Parathyroid adenoma (tissue), 2 donors: ENCODE measurements at regions not wholly inside any gene's neighbourhood (a gene's known extent, or its start where the extent isn't known, plus 50 kb on each side); places are given as distances from the start of the nearest gene placed in this dataset.

Experiments used
- H2AFZ ChIP-seq: fragments of 300-600 bp; sonication (generic); one replicate; pipeline ENCODE4 v1.7.0; 2017; ENCODE audit warnings: antibody characterized with exemption, mild to moderate bottlenecking
- H3K27ac ChIP-seq: fragments of 300-600 bp; sonication (generic); one replicate; pipeline ENCODE4 v1.7.0; 2017
- H3K27me3 ChIP-seq: fragments of 300-600 bp; sonication (generic); one replicate; pipeline ENCODE4 v1.7.0; 2017; ENCODE audit warnings: low read length; ENCODE audit not compliant: control insufficient read depth, insufficient read depth
- H3K36me3 ChIP-seq: fragments of 300-600 bp; sonication (generic); one replicate; pipeline ENCODE4 v1.7.0; 2017; ENCODE audit warnings: low read length; ENCODE audit not compliant: control insufficient read depth, insufficient read depth
- H3K4me1 ChIP-seq: fragments of 300-600 bp; sonication (generic); one replicate; pipeline ENCODE4 v1.7.0; 2017; ENCODE audit warnings: control low read depth
- H3K4me2 ChIP-seq: fragments of 300-600 bp; sonication (generic); one replicate; pipeline ENCODE4 v1.7.0; 2017; ENCODE audit warnings: low read length
- H3K4me3 ChIP-seq: fragments of 300-600 bp; sonication (generic); one replicate; pipeline ENCODE4 v1.7.0; 2017; ENCODE audit warnings: low read depth, low read length
- H3K79me2 ChIP-seq: fragments of 300-600 bp; sonication (generic); one replicate; pipeline ENCODE4 v1.7.0; 2017; ENCODE audit warnings: control low read depth
- H3K9ac ChIP-seq: fragments of 300-600 bp; sonication (generic); one replicate; pipeline ENCODE4 v1.7.0; 2017; ENCODE audit warnings: mild to moderate bottlenecking
- H3K9me3 ChIP-seq: fragments of 300-600 bp; sonication (generic); one replicate; pipeline ENCODE4 v1.7.0; 2017; ENCODE audit warnings: low read length; ENCODE audit not compliant: control insufficient read depth
- TF ChIP-seq, protein P1 (sequence below): fragments of 300-600 bp; sonication (generic); IDR thresholded peaks from one replicate; pipeline ENCODE4 v1.7.0; 2017; ENCODE audit warnings: antibody characterized with exemption, mild to moderate bottlenecking
- donor health status: primary hyperparathyroidism.

DNA sequence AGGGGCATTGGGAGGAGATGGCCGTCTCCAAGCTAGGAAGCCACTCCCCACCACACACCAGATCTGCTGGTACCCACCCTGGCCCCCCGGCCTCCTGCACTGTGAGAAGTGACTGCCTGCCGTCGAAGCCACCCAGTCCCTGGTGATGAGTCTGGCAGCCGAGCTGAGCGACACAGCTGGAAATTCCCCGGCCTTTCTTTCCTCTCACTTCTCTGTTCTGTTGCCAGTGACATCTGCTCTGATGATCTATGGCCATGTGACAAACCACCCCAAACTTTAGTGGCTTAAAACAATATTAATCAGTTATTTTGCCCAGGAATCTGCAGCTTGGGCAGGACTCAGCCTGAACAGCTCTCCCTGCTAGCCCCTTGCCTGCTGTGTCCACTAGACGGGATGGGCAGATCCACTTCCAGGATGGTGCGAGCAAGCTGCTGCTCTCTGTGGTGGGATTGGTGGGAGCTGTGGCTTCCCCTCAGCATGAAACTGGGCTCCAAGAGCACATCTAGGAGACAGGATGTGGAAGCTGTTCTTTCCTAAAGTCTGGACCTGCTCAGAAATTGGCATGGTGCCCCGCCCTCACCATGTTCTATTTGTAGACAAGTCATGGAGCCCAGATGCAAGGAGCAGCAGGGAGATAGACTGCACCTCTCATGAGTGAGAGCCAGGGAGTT, 211.2 kb downstream of the GADD45G start:
- Histone ChIP-seq H3K4me2 (no peak overlapping the region), H3K27ac (no peak overlapping the region)
- TF ChIP-seq, protein P1, sequence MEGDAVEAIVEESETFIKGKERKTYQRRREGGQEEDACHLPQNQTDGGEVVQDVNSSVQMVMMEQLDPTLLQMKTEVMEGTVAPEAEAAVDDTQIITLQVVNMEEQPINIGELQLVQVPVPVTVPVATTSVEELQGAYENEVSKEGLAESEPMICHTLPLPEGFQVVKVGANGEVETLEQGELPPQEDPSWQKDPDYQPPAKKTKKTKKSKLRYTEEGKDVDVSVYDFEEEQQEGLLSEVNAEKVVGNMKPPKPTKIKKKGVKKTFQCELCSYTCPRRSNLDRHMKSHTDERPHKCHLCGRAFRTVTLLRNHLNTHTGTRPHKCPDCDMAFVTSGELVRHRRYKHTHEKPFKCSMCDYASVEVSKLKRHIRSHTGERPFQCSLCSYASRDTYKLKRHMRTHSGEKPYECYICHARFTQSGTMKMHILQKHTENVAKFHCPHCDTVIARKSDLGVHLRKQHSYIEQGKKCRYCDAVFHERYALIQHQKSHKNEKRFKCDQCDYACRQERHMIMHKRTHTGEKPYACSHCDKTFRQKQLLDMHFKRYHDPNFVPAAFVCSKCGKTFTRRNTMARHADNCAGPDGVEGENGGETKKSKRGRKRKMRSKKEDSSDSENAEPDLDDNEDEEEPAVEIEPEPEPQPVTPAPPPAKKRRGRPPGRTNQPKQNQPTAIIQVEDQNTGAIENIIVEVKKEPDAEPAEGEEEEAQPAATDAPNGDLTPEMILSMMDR = no peak

DNA sequence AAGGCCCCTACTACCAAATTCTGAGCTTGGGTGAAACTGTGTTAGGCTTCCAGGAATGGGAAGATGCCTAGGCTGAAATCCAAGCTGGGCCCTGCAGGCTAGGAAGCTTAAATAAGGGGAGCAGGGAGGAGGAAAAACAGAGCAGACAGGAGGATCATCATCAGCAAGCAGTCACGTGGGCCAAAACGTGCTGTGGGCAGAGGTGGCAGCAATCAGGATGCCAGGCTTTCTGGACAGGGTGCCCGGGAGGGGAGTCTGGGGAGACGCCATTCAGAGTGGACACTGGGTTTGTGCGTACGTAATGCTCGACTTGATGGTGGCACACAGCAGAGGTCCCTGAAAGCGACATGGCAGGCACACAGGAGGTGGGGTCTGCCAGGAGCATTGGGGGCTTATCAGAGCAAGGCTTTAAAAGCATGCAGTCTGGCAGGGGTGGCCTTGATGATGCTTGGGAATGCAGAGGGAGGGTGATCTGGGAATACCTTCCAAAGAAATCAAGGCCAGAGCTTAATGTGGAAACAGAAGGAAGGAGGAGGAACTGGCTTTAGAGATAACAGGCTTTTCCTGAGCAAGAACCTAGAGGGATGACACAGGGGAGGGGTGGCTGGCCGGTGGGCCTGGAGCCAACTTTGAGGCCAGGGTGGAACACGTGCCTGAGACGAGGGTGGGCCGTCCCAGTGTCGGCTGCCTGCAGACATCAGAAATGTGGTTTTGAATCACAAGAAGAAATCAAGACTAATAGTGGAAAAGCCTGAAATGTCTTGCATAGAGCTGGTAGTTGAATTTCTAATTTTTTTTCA, 212.5 kb downstream of the GADD45G start:
- Histone ChIP-seq H3K36me3 (no peaks in the 10 kb centered on the region), H3K27ac (peak overlapping the region; percentile 41)
- TF ChIP-seq, protein P1 = no peak

More for the DNA sequence above, 211.2 kb downstream of the GADD45G start:
- Histone ChIP-seq H3K9me3 (no peaks in the 10 kb centered on the region), H3K79me2 (no peaks in the 10 kb centered on the region), H3K4me1 (peaks cover 24% of the 10 kb centered on the region), H3K9ac (no peak overlapping the region), H3K36me3 (no peaks in the 10 kb centered on the region), H2AFZ (no peak overlapping the region), H3K27me3 (no peaks in the 10 kb centered on the region), H3K4me3 (no peak overlapping the region)

DNA sequence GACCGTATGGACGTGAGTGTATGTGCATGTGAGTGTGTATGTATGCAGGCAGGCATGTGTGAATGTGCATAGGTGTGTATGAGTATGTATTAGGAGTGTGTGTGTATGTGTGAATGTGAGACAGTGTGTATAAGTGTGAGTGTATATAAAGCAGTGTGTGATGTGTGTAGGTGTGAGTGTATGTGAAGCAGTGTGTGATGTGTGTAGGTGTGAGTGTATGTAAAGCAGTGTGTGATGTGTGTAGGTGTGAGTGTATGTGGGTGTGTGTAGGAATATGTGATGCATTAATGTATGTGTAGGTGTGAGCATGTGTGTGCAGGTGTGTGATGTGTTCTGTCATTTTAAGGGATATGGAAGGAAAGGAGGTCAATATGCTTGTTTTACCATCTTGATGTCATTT, 215.5 kb downstream of the GADD45G start:
- no peaks in the 10 kb centered on the region for H3K9me3 ChIP-seq
- no peaks in the 10 kb centered on the region for H3K36me3 ChIP-seq
- TF ChIP-seq, protein P1 = no peak
- peaks cover 19% of the 10 kb centered on the region for H3K4me1 ChIP-seq
- no peak overlapping the region for H3K9ac ChIP-seq
- no peaks in the 10 kb centered on the region for H3K27me3 ChIP-seq
- no peak overlapping the region for H2AFZ ChIP-seq
- no peak overlapping the region for H3K4me2 ChIP-seq
- H3K79me2 ChIP-seq = no peaks in the 10 kb centered on the region
- no peak overlapping the region for H3K27ac ChIP-seq
- H3K4me3 ChIP-seq = no peak overlapping the region

More for the DNA sequence above, 212.5 kb downstream of the GADD45G start:
- H3K9ac ChIP-seq = no peak overlapping the region
- H2AFZ ChIP-seq = peak overlapping the region; percentile 25
- H3K4me2 ChIP-seq = no peak overlapping the region
- no peak overlapping the region for H3K4me3 ChIP-seq
- peaks cover 21% of the 10 kb centered on the region for H3K4me1 ChIP-seq
- no peaks in the 10 kb centered on the region for H3K9me3 ChIP-seq
- H3K79me2 ChIP-seq = no peaks in the 10 kb centered on the region
- no peaks in the 10 kb centered on the region for H3K27me3 ChIP-seq

DNA sequence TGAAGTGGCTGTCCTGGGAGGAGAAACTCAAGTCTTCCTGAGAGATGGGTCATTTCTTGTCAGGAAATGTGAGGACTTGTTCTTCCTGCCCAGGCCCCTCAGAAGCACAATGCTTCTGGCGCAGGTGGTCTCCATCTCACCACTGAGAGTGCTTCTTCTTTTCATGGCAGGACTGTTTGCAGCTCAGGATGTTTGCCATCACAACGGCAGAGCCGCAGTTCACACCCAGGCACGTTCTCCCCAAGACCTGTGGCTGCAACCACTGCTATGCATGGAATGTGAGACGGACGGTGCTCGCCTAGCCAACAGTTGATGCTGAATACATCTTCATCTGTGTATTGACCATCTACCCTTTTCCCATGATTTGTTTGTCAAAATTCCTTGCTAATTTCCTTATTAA, 216.3 kb downstream of the GADD45G start:
- no peaks in the 10 kb centered on the region for H3K36me3 ChIP-seq
- peaks cover 18% of the 10 kb centered on the region for H3K4me1 ChIP-seq
- H3K27ac ChIP-seq = no peak overlapping the region
- TF ChIP-seq, protein P1 = no peak
- no peaks in the 10 kb centered on the region for H3K27me3 ChIP-seq
- no peaks in the 10 kb centered on the region for H3K79me2 ChIP-seq
- H3K9me3 ChIP-seq = no peaks in the 10 kb centered on the region
- no peak overlapping the region for H3K9ac ChIP-seq
- no peak overlapping the region for H3K4me3 ChIP-seq
- no peak overlapping the region for H3K4me2 ChIP-seq
- no peak overlapping the region for H2AFZ ChIP-seq
